ENCODE measurements at regions not wholly inside any gene's neighbourhood (a gene's known extent, or its start where the extent isn't known, plus 50 kb on each side); places are given as distances from the start of the nearest gene placed in this dataset.

DNA sequence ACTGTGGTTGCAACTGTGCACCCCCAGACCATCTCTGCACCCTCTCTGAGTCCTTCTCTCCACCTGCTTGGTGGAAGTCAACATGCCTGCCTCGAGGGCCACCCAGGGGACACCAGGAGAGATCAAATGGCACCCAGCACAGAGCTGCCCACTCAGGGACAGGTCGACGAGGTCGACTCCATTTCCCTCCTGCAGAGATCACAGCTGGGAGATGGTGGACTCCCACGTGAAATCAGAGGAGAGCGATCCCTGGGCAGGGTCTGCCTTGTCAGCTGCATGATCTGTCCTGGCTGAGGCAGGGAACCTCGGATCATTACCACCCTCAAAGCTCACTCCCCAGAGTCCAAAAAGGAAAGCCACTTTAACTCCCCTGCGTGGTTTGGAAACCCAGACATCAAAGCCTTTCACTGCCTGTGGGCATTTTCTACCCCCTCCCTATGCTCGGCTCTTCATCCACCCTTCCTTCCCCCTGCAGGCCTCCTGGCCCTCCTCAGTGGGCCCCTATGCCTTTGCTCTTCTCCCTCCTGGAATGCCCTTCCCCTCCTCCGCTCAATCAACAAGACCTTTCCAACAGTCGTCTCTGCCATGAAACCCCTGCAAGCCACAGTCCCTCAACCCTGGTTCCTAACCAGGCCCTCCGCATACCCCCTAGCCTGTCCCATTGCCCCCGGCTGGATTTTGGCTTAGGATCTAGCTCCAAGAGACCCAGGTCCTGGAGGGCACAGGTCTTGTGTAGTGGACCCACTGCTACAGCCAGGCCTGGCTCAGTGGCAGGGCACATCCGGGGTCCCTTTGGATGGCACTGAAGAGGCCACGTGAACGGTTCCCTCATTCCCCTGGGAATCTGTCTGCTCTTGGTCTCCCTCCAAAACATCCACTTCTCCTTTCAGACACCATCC, 103.8 kb upstream of the RPL38 start:
- no peak for DNase-seq
- no peaks in the 10 kb centered on the region for H3K36me3 ChIP-seq
- no peaks in the 10 kb centered on the region for H3K9me3 ChIP-seq
- 56 to 57% methylated on average over 12 to 16 of the region's 16 CpGs for WGBS, 2 donors
- no peak overlapping the region for H3K4me3 ChIP-seq
- H3K27ac ChIP-seq = no peak overlapping the region
- peaks cover 0 to 68% (median 0%) of the 10 kb centered on the region in 4 donors for H3K27me3 ChIP-seq
- H3K4me1 ChIP-seq = no peaks in the 10 kb centered on the region
- intact Hi-C loops (cut with DNase I) = no loop called here
- no peak for TF ChIP-seq POLR2A (IDR thresholded peaks at IDR 0.05)
- TF ChIP-seq, protein P1, sequence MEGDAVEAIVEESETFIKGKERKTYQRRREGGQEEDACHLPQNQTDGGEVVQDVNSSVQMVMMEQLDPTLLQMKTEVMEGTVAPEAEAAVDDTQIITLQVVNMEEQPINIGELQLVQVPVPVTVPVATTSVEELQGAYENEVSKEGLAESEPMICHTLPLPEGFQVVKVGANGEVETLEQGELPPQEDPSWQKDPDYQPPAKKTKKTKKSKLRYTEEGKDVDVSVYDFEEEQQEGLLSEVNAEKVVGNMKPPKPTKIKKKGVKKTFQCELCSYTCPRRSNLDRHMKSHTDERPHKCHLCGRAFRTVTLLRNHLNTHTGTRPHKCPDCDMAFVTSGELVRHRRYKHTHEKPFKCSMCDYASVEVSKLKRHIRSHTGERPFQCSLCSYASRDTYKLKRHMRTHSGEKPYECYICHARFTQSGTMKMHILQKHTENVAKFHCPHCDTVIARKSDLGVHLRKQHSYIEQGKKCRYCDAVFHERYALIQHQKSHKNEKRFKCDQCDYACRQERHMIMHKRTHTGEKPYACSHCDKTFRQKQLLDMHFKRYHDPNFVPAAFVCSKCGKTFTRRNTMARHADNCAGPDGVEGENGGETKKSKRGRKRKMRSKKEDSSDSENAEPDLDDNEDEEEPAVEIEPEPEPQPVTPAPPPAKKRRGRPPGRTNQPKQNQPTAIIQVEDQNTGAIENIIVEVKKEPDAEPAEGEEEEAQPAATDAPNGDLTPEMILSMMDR (IDR thresholded peaks at IDR 0.05) = no peak

DNA sequence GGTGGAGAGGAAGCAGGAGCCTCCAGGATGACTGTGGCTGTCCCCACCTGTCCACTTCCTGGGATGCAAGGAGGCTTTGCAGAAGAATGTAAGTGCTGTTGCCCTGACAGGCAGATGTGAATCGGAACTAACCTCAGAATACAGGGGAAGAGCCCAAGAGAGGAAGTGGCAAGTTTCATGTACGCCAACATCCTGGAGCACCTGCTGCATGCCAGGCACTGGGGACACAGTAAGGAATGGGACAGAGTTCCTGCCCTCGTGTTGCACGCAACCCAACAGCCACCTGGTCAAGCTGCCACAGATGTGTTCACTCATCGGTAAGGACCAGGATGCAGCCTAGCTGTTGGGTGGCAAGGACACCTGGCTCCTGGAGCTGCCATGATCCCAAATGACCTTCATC, 98.6 kb upstream of the RPL38 start:
- no peaks in the 10 kb centered on the region for H3K4me1 ChIP-seq
- H3K27ac ChIP-seq = no peak overlapping the region
- TF ChIP-seq POLR2A (IDR thresholded peaks at IDR 0.05) = no peak
- TF ChIP-seq, protein P1 (IDR thresholded peaks at IDR 0.05) = no peak
- no peaks in the 10 kb centered on the region for H3K36me3 ChIP-seq
- WGBS, 2 donors = 87 to 92% methylated on average over 5 of the region's 5 CpGs
- peaks cover 0 to 99% (median 0%) of the 10 kb centered on the region in 4 donors for H3K27me3 ChIP-seq
- no peak overlapping the region for H3K4me3 ChIP-seq
- intact Hi-C loops (cut with DNase I) = no loop called here
- no peak for DNase-seq
- no peaks in the 10 kb centered on the region for H3K9me3 ChIP-seq

DNA sequence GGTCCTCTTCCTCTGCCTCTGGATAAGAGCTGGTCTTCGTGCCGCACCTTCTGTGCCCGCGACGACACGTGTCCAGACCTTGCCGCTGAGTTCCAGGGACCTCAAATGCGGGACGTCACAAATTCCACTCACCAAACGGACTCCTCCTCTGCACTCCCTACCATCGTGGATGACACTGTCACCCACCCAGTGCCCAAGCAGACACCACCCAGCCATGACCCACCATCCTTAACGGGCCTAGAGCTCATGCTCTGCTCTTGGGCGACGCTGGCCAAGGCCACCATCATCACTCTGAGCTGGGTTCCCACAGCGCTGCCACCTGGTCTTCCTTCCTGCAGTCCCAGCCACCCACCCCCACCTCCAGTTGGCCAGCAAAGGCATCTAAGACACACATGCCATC, 96.4 kb upstream of the RPL38 start:
- Histone ChIP-seq H3K4me3 (no peak overlapping the region), H3K9me3 (no peaks in the 10 kb centered on the region), H3K27ac (no peak overlapping the region), H3K4me1 (no peaks in the 10 kb centered on the region), H3K36me3 (no peaks in the 10 kb centered on the region), H3K27me3 (peaks cover 0 to 98% (median 0%) of the 10 kb centered on the region in 4 donors)
- WGBS, 2 donors = 83 to 85% methylated on average over 15 of the region's 15 CpGs
- no peak for DNase-seq
- TF ChIP-seq, protein P1 (IDR thresholded peaks at IDR 0.05) = no peak
- TF ChIP-seq POLR2A (IDR thresholded peaks at IDR 0.05) = no peak
- intact Hi-C loops (cut with DNase I) = no loop called here

DNA sequence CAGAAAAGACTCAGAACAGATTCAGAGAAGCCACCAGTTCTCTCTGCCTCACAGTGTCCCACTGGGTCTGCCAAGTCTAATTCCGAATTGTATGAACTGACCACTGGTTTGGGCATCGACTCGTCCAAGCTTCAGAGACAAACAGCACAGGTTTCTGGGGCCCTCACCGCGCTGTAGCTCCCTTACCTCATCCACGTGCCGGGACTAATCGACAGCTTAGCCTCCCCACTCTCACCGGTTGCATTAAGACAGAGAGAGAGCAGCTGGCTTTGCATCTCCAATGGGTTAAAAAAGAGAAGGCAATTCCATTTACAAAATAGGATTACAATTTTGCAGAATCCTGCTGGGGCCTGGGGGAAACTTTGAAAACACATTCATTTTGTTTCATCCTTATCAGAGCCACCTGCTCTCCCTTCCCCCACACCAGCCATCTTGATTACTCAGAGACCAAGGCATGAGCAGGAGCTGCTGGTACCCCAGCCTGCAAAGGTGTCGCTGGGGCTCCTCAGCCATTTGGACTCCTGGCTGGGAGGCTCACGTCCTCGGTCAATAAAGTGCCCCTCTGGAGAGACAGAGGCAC, 95.3 kb upstream of the RPL38 start:
- H3K4me1 ChIP-seq = no peaks in the 10 kb centered on the region
- no peaks in the 10 kb centered on the region for H3K9me3 ChIP-seq
- 55 to 62% methylated on average over 10 to 11 of the region's 12 CpGs for whole genome bisulfite sequencing, 2 donors
- no peak overlapping the region for H3K27ac ChIP-seq
- peaks cover 0 to 90% (median 0%) of the 10 kb centered on the region in 4 donors for H3K27me3 ChIP-seq
- no peak overlapping the region for H3K4me3 ChIP-seq
- no peak for DNase-seq
- no peaks in the 10 kb centered on the region for H3K36me3 ChIP-seq
- TF ChIP-seq, protein P1 (IDR thresholded peaks at IDR 0.05) = no peak
- TF ChIP-seq POLR2A (IDR thresholded peaks at IDR 0.05) = no peak
- intact Hi-C loops (cut with DNase I) = no loop called here

DNA sequence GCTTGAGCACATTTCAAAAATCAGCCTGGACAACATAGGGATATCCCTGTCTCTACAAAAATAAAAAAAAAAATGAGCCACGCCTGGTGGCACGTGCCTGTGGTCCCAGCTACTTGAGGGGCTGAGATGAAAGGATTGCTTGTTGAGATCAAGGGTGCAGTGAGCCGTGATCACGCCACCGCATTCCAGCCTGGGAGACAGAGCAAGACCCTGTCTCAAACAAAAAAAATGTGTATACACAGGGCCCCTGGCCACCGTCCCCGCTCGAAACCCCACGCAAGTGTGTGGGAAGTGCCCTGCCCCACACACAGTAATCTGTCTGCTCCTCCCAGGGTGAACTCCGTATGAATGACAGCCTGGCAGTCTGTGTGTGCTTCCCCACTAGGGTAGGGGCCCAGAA, 93.0 kb upstream of the RPL38 start:
- WGBS, 2 donors = 8 to 27% methylated on average over 9 to 10 of the region's 10 CpGs
- TF ChIP-seq POLR2A (IDR thresholded peaks at IDR 0.05) = no peak
- TF ChIP-seq, protein P1 (IDR thresholded peaks at IDR 0.05) = no peak
- Histone ChIP-seq H3K9me3 (no peaks in the 10 kb centered on the region), H3K4me1 (no peaks in the 10 kb centered on the region), H3K4me3 (no peak overlapping the region), H3K27ac (no peak overlapping the region), H3K36me3 (no peaks in the 10 kb centered on the region), H3K27me3 (peaks cover 0 to 90% (median 0%) of the 10 kb centered on the region in 4 donors)
- no peak for DNase-seq
- intact Hi-C loops (cut with DNase I) = no loop called here

Measured in esophagus squamous epithelium (tissue), 5 donors.